T-helper 1 cell treated with Interleukin-12 subunit alpha and Interleukin-12 subunit beta and Interleukin-4 antibody, amounts not matched to agents 30 μg/mL and 1 μg/mL, for 36 hours (primary cell): ENCODE measurements at regions not wholly inside any gene's neighbourhood (a gene's known extent, or its start where the extent isn't known, plus 50 kb on each side); places are given as distances from the start of the nearest gene placed in this dataset.
"Not testable (repeated sequence)": the region's sequence is repeated elsewhere in the genome, so short reads cannot be mapped to it uniquely, and the experiment has no call there.

Experiments
- H3K27ac Mint-ChIP-seq: one replicate; pipeline ENCODE4 v1.8.0; 2021; ENCODE audit warnings: mild to moderate bottlenecking, mixed read lengths
- H3K27me3 Mint-ChIP-seq: one replicate; pipeline ENCODE4 v1.8.0; 2021; ENCODE audit warnings: low read depth, mixed read lengths
- H3K36me3 Mint-ChIP-seq: one replicate; pipeline ENCODE4 v1.8.0; 2021; ENCODE audit warnings: low read depth, mixed read lengths
- H3K4me1 Mint-ChIP-seq: one replicate; pipeline ENCODE4 v1.8.0; 2021; ENCODE audit warnings: low read depth, mixed read lengths
- H3K4me3 Mint-ChIP-seq: one replicate; pipeline ENCODE4 v1.8.0; 2021; ENCODE audit warnings: mild to moderate bottlenecking, moderate library complexity, mixed read lengths
- H3K9me3 Mint-ChIP-seq: one replicate; pipeline ENCODE4 v1.8.0; 2021; ENCODE audit warnings: mixed read lengths

DNA sequence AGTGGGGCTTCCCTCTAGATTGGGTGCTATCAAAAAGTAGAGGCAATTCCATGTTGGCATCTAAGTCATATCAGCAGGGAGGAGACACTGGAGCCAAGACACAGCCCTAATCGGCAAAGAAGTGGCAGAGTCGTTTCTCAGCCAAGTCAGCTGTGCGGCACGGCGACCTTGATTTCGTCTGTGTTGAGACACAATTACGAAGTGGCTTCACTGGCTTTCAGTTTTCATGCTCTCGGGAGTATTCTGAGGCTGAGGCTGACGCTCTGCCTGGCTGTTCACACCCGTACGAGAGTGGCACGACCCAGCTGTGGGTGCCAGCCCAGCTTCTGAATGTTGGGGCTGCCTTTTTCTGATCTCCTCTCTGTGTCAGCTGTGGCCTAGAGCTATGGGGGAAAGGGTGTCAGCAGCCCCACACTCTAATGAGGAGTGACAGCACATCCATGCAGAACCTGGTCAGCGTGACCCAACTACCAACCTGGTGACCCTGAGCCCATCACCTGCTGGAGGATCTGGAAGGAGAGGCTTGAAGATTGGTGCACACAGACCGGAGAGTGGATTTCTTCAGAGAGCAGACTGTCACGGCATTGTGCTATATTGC, 105.7 kb upstream of the TMEM45B start:
- Mint-ChIP-seq H3K4me3 (no peak overlapping the region), H3K36me3 (no peaks in the 10 kb centered on the region), H3K27me3 (no peaks in the 10 kb centered on the region), H3K27ac (no peak overlapping the region), H3K4me1 (no peaks in the 10 kb centered on the region), H3K9me3 (no peaks in the 10 kb centered on the region)

DNA sequence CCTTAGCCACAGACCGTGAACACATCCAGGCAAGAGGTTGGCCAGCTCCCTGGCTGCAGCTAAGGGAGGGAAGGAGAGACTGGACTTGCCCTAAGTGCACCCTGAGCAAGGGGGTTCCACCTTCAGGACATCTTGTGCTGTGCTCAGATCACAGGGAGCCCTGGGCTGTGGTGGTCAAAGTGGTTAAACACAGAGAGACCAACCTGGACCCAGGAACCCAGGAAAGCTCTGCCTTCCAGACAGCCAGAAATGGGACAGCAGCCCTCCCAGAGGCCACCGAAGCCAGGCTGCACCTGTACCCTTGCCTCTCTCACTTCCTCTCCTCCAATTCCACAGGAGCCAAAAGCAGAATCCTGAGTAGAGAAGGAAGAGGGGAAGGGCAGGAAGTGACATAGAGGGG, 105.2 kb upstream of the TMEM45B start:
- no peaks in the 10 kb centered on the region for H3K36me3 Mint-ChIP-seq
- no peaks in the 10 kb centered on the region for H3K4me1 Mint-ChIP-seq
- H3K9me3 Mint-ChIP-seq, result no peaks in the 10 kb centered on the region
- H3K4me3 Mint-ChIP-seq, result no peak overlapping the region
- H3K27ac Mint-ChIP-seq, result no peak overlapping the region
- peaks cover 3% of the 10 kb centered on the region for H3K27me3 Mint-ChIP-seq

DNA sequence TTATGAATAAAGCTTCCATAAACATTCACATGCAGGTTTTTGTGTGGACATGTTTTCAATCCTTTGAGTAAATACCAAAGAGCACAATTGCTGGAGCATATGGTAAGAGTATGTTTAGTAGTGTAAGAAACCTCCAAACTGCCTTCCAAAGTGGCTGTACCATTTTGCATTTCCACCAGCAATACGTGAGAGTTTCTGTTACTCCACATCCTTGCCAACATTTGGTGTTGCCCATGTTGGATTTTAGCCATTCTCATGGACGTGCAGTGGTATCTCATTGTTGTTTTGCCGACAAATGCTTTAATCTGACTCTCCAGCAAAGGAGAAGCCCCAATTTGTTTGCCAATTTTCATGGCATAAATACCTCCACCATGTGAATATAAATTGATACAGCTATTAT, 103.9 kb upstream of the TMEM45B start:
- no peaks in the 10 kb centered on the region for H3K36me3 Mint-ChIP-seq
- no peaks in the 10 kb centered on the region for H3K4me1 Mint-ChIP-seq
- no peaks in the 10 kb centered on the region for H3K9me3 Mint-ChIP-seq
- H3K4me3 Mint-ChIP-seq, result no peak overlapping the region
- H3K27me3 Mint-ChIP-seq, result peaks cover 7% of the 10 kb centered on the region
- no peak overlapping the region for H3K27ac Mint-ChIP-seq

DNA sequence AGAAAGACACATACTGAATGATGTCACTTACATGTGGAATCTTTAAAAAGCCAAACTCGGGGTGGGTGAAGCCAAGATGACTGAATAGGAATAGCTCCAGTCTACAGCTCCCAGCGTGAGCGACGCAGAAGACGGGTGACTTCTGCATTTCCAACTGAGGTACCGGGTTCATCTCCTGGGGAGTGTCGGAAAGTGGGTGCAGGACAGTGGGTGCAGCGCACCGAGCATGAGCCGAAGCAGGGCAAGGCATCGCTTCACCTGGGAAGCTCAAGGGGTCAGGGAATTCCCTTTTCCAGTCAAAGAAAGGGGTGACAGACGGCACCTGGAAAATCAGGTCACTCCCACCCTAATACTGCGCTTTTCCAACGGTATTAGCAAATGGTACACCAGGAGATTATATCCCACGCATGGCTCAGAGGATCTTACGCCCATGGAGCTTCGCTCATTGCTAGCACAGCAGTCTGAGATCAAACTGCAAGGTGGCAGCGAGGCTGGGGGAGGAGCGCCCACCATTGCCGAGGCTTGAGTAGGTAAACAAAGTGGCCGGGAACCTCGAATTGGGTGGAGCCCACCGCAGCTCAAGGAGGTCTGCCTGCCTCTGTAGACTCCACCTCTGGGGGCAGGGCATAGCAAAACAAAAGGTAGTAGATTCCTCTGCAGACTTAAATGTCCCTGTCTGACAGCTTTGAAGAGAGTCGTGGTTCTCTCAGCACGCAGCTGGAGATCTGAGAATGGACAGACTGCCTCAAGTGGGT, 103.0 kb upstream of the TMEM45B start:
- not testable (repeated sequence) for H3K36me3 Mint-ChIP-seq, H3K4me1 Mint-ChIP-seq, H3K9me3 Mint-ChIP-seq, H3K27ac Mint-ChIP-seq, H3K27me3 Mint-ChIP-seq, H3K4me3 Mint-ChIP-seq

DNA sequence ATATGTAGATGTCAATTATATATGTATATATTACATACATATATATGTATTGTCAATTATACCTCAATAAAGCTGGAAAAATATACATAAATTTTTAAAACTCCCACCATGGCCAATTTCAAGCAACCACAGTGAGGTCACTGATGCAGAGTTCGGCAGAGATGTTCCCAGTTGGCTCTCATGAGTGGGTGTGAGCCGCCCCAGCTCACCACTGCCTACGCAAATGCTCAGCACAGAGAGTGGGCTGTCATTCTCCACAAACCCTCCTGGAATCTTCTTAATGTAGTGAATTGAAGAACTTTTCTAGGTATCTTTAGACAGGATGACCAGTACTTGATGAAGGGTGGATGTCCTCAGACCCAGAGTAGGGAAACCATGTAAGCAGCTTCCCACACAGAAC, 96.6 kb upstream of the TMEM45B start:
- no peak overlapping the region for H3K4me3 Mint-ChIP-seq
- H3K27me3 Mint-ChIP-seq, result peaks cover 7% of the 10 kb centered on the region
- no peak overlapping the region for H3K27ac Mint-ChIP-seq
- H3K36me3 Mint-ChIP-seq, result no peaks in the 10 kb centered on the region
- no peaks in the 10 kb centered on the region for H3K9me3 Mint-ChIP-seq
- peaks cover 6% of the 10 kb centered on the region for H3K4me1 Mint-ChIP-seq

DNA sequence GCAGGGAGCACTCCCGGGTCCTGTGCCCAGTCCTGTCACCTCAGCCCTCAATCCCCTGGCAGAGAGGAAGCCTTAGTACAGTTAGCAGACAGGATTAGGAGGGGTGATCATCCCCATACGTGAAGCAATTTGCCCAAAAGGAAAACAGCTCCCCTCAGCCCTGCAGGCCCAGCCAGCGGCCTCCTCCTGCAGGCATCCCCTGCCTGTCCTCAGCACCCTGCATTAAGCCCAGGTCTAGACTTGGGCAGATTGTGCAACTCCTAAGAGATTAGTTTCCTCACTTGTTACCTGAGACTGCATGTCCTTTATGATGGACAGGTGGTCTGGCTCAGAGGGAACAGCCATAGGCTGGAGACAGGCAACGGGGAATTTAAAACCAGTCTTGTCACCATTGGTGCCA, 95.5 kb upstream of the TMEM45B start:
- Mint-ChIP-seq H3K27ac (no peak overlapping the region), H3K4me3 (no peak overlapping the region), H3K27me3 (peaks cover 7% of the 10 kb centered on the region), H3K36me3 (no peaks in the 10 kb centered on the region), H3K4me1 (peaks cover 6% of the 10 kb centered on the region), H3K9me3 (no peaks in the 10 kb centered on the region)

DNA sequence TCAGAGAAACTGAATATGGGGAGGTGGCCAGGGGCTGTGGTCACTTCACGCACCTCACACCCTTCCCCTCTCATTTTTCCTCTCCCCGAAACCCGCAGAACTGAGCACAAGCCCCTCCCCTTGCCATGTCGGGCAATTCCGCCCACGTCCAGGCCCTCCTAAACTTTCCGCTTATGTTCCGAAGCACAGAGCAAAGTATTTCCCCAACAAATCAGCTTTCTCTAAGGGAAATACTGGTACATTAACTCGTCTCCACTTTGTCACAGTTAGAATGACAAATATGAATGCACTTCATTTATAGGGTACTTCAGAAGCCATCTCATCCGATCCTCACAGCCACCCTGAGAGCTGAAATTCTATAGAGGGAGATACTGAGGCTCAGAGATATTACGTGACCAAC, 94.7 kb upstream of the TMEM45B start:
- Mint-ChIP-seq H3K4me3 (no peak overlapping the region), H3K4me1 (peaks cover 6% of the 10 kb centered on the region), H3K9me3 (no peaks in the 10 kb centered on the region), H3K27ac (no peak overlapping the region), H3K27me3 (no peaks in the 10 kb centered on the region), H3K36me3 (no peaks in the 10 kb centered on the region)

DNA sequence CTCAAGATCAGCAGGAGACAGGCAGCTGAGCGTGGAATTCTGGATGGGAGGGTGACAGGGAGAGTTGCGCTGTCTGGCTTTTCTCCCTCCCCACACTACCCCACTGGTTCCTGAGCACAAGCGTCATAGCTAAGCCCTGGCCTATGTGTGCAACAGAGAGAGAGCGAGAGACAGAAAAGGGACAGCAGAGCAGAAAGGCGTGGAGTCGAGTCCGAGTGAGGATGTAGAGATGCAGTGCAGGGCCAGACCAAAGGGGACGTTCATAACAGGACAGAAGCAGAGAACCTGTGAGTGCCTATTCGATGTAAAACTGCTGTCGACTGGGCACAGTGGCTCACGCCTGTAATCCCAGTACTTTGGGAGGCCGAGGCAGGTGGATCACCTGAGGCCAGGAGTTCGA, 94.0 kb upstream of the TMEM45B start:
- no peak overlapping the region for H3K27ac Mint-ChIP-seq
- no peaks in the 10 kb centered on the region for H3K36me3 Mint-ChIP-seq
- H3K27me3 Mint-ChIP-seq, result no peaks in the 10 kb centered on the region
- H3K9me3 Mint-ChIP-seq, result no peaks in the 10 kb centered on the region
- H3K4me3 Mint-ChIP-seq, result no peak overlapping the region
- peaks cover 6% of the 10 kb centered on the region for H3K4me1 Mint-ChIP-seq

DNA sequence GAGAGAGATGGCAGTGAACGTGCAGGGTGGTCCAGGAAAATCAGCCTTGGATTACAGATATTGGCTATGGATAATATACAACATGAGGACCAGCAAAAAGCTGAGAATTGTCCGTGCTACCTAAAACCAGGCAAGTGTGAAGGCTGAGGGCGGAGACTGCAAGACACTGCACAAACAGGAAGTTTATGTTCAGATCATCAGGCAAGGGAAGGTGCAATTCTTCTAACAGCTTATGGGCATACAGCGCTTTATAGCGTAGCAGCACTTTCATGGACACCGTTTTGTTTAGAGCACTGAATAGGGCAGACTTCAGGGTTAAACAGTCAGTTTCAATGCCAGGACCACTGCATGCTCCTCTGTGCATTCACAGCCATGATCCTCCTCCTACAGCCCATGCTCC, 93.1 kb upstream of the TMEM45B start:
- H3K36me3 Mint-ChIP-seq, result no peaks in the 10 kb centered on the region
- H3K27me3 Mint-ChIP-seq, result no peaks in the 10 kb centered on the region
- H3K4me3 Mint-ChIP-seq, result no peak overlapping the region
- H3K9me3 Mint-ChIP-seq, result no peaks in the 10 kb centered on the region
- H3K27ac Mint-ChIP-seq, result no peak overlapping the region
- H3K4me1 Mint-ChIP-seq, result peaks cover 6% of the 10 kb centered on the region

DNA sequence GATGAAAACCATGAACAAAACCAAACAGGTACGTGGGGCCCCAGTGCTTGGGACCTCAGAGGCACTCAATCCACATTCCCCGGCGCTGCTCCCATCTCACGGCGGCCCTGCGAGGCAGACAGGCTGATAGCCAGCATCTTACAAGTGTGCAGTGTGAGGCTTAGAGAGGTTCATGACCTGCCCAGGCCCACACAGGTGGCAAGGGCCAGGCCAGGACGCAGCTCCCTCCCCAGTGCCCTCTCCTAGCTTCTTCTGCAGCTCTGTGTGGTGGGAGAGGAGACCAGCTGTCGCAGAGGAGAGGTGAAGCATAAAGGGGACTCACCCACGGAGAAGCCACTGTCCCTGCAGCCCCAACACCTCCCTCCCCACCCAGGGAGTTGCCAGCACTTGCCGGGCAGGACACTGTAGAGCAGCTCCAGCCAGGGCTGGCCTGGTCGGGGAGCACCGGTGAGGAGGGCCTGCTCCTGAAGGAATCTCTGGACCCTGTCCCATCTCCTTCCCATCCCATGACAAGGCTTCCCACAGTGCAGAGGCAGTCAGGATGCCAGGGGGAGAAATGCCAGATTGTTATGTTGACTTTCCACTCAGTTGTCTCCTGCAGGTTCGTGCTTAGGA, 92.4 kb upstream of the TMEM45B start:
- Mint-ChIP-seq H3K27ac (no peak overlapping the region), H3K27me3 (no peaks in the 10 kb centered on the region), H3K4me3 (no peak overlapping the region), H3K9me3 (no peaks in the 10 kb centered on the region), H3K36me3 (no peaks in the 10 kb centered on the region), H3K4me1 (peaks cover 6% of the 10 kb centered on the region)

DNA sequence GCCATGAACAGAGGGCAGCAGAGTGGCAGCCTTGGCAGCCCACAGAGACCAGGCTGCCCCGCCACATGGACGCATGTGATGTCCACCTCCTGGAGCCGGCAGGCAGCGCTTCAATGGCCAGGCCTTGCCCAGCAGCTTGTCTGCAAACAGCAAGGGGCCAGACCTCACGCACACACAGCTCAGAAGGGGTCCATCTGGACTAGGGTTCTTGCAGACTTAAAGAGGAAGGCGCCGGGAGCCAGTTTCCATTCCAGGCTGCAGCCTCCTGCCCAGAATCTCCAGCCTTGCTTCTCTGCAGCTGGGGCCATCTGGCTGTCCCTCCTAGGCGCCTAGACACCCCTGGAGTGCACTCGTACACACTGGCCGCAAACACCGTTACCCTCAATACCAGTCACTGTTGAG, 91.9 kb upstream of the TMEM45B start:
- Mint-ChIP-seq H3K36me3 (no peaks in the 10 kb centered on the region), H3K9me3 (no peaks in the 10 kb centered on the region), H3K4me3 (no peak overlapping the region), H3K27me3 (no peaks in the 10 kb centered on the region), H3K27ac (no peak overlapping the region), H3K4me1 (peaks cover 6% of the 10 kb centered on the region)

DNA sequence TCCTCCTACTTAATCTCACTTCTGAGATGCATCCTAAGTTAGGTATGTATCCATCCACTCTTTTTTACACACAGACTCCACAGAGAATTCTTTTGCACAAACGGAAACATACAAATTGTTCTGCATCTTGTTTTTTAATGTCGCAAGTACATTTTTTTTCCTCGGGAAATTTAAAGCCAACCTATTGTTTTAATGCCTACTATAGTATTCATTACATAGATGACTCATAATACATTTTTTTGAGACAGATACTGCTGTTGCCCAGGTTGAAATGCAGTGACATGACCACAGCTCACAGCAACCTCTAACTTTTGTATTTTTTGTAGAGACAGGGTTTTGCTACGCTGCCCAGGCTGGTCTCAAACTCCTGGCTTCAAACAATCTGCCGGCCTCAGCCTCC, 90.8 kb upstream of the TMEM45B start:
- no peaks in the 10 kb centered on the region for H3K36me3 Mint-ChIP-seq
- no peak overlapping the region for H3K4me3 Mint-ChIP-seq
- H3K9me3 Mint-ChIP-seq, result no peaks in the 10 kb centered on the region
- peaks cover 6% of the 10 kb centered on the region for H3K4me1 Mint-ChIP-seq
- H3K27me3 Mint-ChIP-seq, result no peaks in the 10 kb centered on the region
- H3K27ac Mint-ChIP-seq, result no peak overlapping the region

DNA sequence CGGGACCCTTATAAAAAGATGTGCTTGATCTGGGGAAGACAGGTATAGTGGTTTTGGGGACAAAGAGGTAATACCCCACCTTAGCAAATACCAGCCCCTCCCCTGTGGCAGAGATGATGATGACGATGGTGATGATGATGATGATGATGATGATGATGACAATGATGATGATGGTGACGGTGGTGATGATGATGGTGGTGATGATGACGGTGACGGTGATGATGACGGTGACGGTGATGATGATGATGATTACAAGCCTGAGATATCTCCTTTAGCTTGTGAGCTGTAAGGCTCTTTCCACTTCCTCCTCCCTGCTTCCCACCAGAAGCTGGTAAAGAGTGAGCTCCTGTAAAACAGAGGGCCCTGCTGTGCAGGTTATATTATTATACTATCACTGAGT, 89.5 kb upstream of the TMEM45B start:
- Mint-ChIP-seq H3K4me3 (no peak overlapping the region), H3K27me3 (no peaks in the 10 kb centered on the region), H3K4me1 (peaks cover 6% of the 10 kb centered on the region), H3K27ac (no peak overlapping the region), H3K36me3 (no peaks in the 10 kb centered on the region), H3K9me3 (no peaks in the 10 kb centered on the region)

DNA sequence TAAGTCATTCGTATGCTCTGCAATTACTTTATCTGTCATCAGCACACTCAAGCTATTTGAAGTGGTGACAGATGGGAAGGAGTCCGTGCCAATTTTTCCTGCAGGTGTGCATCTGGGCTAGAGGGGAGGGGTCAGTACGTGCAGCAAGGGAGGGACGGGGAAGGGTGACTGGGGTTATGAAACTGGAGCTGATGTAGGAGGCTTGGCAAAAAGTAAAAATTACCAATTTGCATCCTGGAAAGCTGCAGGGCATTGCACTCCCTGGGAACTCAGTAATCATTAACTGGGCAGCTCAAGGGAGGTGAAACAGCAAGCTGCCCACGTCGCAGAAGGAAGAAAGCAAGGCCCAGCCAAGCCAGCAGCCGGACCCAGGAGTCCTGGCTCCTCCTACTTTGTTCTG, 87.1 kb upstream of the TMEM45B start:
- Mint-ChIP-seq H3K27me3 (no peaks in the 10 kb centered on the region), H3K4me3 (no peak overlapping the region), H3K4me1 (no peaks in the 10 kb centered on the region), H3K36me3 (no peaks in the 10 kb centered on the region), H3K27ac (no peak overlapping the region), H3K9me3 (no peaks in the 10 kb centered on the region)

DNA sequence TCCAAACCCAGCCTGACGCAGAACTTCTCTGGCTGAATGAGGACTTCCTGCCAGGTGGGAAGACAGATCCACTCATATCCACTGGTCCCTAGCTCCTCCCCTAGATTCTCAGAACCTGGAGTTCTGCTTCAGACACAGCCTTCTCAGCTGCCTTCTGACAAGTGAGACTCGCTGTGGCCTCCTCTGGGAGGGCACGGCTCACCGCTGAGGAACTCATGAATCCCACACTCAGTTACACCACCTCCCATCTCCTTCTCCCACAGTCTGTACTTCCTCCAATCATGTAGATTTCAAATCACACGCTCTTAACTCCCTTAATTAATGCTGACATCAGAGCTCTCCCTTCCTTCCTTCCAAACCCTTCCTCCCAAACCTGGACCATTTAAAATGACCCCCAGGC, 86.4 kb upstream of the TMEM45B start:
- Mint-ChIP-seq H3K36me3 (no peaks in the 10 kb centered on the region), H3K4me1 (no peaks in the 10 kb centered on the region), H3K27ac (no peak overlapping the region), H3K27me3 (no peaks in the 10 kb centered on the region), H3K4me3 (no peak overlapping the region), H3K9me3 (no peaks in the 10 kb centered on the region)
